Peyer's patch (tissue), 4 donors: ENCODE measurements at regions not wholly inside any gene's neighbourhood (a gene's known extent, or its start where the extent isn't known, plus 50 kb on each side); places are given as distances from the start of the nearest gene placed in this dataset.

ENCODE experiments used
- CTCF ChIP-seq, 6 experiments: fragments of 450-650 bp in 4 of 6; fragments of 200-600 bp in 2 of 6; sonication (generic) in 1 of 6; IDR thresholded peaks; one replicate each; pipeline ENCODE4 v1.5.1; 2017 to 2019; ENCODE audit warnings: antibody characterized with exemption in 6 of 6, mild to moderate bottlenecking in 3 of 6, moderate library complexity in 1 of 6
- POLR2A ChIP-seq, 2 donors: fragments of 450-650 bp; IDR thresholded peaks; one replicate each; pipeline ENCODE4 v1.5.1; 2017; ENCODE audit warnings: antibody characterized with exemption in 2 of 2, mild to moderate bottlenecking in 2 of 2, moderate library complexity in 2 of 2

- no peak for TF ChIP-seq POLR2A (IDR thresholded peaks at IDR 0.05)
- TF ChIP-seq CTCF (IDR thresholded peaks at IDR 0.05): no peak
Measured at GRCh38 chr16:60261425-60261824, 1527.3 kb upstream of the GOT2 start.
